HuH-7.5 (cell line): ENCODE measurements at regions not wholly inside any gene's neighbourhood (a gene's known extent, or its start where the extent isn't known, plus 50 kb on each side); places are given as distances from the start of the nearest gene placed in this dataset.

Experiments used
- DNase-seq: peaks from one replicate; pipeline ENCODE4 v3.0.0; 2011; ENCODE audit warnings: low spot score

GRCh38 chr7:13035233-13035632 lies 347.8 kb downstream of the ARL4A start:
- DNase-seq = no peak

- DNase-seq = no peak
Observed at GRCh38 chr7:13036256-13036780, 348.9 kb downstream of the ARL4A start.

GRCh38 chr7:13037216-13037615 lies 349.8 kb downstream of the ARL4A start:
- no peak for DNase-seq

- DNase-seq = no peak
Observed at GRCh38 chr7:13041368-13041988, 354.0 kb downstream of the ARL4A start.

- DNase-seq = no peak
Observed at GRCh38 chr7:13042605-13043236, 355.3 kb downstream of the ARL4A start.

DNA sequence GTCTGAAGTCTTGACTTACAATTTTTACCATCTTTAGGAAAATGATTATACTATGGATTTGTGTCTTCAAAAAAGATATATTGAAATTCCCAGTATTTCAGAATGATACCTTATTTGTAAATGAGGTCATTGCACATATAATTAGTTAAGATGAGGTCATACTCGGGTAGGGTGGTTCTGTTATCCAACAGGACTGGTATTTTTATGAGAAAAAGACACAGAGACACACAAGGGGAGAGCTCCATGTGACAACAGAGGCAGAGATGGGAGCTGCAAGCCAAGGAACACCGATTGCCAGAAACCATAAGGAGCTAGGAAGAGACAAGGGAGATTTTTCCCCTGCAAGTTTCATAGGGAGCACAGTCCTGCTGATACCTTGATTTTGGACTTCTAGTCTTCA lies 356.9 kb downstream of the ARL4A start:
- no peak for DNase-seq

- DNase-seq = no peak
Observed at GRCh38 chr7:13047061-13047460, 359.6 kb downstream of the ARL4A start.

- no peak for DNase-seq
Observed at GRCh38 chr7:13049946-13050345, 362.5 kb downstream of the ARL4A start.

- no peak for DNase-seq
Observed at GRCh38 chr7:13050703-13051102, 363.3 kb downstream of the ARL4A start.

GRCh38 chr7:13055732-13056368 lies 368.4 kb downstream of the ARL4A start:
- DNase-seq = no peak

DNA sequence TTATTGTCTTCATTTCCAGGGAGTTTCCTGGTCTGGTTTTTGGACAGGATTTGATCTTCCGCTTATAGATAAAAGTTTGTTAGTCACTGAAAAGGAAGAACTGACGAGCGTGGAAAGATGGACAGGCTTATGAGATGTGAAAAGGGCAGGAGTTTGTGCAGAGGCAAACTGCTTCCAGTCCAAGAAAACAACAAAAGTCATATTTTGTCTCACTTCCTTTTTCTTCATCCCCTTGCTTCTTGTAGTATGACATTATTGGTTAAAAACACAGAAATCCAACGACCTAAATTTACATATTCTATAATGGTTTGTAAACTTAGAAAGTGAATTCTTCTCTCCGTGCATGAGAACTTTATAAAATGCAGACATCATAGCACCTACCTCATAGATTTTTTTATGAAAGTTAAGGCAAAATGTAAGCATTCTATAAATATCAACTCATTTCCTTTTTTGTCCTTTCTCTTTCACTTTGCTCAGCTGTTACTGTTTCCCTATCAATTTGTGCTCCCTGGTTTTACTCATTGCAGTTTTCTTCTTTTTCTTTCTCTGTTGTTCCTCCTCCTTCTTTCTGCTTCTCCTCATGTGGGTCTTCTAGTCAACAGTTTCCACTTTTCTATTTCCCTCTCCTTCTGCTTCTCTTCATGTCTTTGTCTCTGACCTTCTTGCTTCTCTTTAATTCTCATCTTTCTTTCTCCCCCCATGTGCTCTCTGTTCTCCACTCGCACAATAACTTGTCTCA lies 370.2 kb downstream of the ARL4A start:
- DNase-seq = no peak

- no peak for DNase-seq
Observed at GRCh38 chr7:13060173-13060572, 372.7 kb downstream of the ARL4A start.

GRCh38 chr7:13061115-13061514 lies 373.7 kb downstream of the ARL4A start:
- DNase-seq = no peak

- DNase-seq = no peak
Observed at GRCh38 chr7:13062631-13063030, 375.2 kb downstream of the ARL4A start.

DNA sequence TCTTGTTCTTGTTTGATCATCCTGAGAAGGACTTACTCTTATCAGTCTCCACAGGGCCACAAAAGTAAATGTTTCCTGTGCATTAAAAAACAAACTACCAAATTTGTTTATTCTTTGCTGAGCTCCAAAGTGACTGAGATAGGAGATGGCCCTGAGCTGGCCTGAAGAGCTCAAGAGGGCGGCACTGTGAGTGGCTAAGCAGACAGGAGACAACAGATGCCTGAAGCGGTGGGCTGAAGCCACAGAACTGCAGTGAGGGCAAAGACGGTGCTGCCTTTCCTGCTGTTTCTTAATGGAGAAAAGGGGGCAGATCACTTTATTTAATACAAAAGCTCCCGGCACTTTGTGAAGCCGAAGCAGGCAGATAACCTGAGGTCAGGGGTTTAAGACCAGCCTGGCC lies 379.6 kb downstream of the ARL4A start:
- no peak for DNase-seq

DNA sequence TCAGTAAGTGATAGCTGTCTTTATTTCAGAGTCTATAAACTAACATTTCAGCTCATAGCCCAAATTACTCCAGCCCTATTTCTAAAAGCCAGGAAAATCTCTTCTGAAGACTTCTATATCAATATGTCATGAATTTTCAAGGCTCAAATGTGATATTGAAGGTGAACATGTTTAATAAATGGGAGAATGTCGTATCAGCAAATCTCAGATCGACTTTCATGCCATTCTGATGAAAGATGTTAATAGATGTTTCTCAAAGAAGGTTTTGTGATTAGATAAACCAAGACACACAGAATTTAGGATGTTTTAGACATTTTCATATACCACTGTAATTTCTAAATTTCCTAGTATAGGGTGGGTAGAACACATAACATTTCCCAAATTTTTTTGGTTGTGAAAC lies 380.6 kb downstream of the ARL4A start:
- DNase-seq = no peak

GRCh38 chr7:13069841-13070240 lies 382.4 kb downstream of the ARL4A start:
- DNase-seq = no peak

GRCh38 chr7:13072014-13072413 lies 384.6 kb downstream of the ARL4A start:
- no peak for DNase-seq

- DNase-seq = no peak
Observed at GRCh38 chr7:13077466-13077865, 390.0 kb downstream of the ARL4A start.

GRCh38 chr7:13078105-13078504 lies 390.7 kb downstream of the ARL4A start:
- no peak for DNase-seq

DNA sequence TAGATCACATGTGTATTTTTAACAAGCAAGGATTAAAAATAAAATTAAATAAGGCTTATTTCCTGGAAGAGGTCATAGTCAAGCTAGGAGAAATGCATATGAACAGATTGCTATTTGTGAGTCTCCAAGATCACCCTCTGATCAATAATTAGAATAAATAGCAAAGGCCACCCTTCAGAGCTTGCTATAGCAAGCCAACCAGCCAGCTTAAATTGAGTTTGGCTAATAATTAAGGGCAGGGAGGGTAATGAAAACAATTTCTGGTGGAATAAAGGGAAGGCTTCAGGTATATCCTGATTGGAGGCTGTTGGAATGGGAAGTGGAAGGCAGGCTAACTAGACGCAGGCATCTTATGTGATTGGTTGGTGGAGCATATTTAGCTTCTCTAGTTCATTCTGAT lies 403.5 kb downstream of the ARL4A start:
- DNase-seq = no peak

- DNase-seq = no peak
Observed at GRCh38 chr7:13091974-13092707, 404.7 kb downstream of the ARL4A start.
